Nephron progenitor cell (in vitro differentiated cells): ENCODE measurements at regions not wholly inside any gene's neighbourhood (a gene's known extent, or its start where the extent isn't known, plus 50 kb on each side); places are given as distances from the start of the nearest gene placed in this dataset.

ENCODE experiments used
- DNase-seq: peaks from one replicate; pipeline ENCODE4 v3.0.0; 2021
- H3K27ac Mint-ChIP-seq: 2 replicates; pipeline ENCODE4 v1.8.0; 2021; ENCODE audit warnings: mild to moderate bottlenecking, moderate library complexity, mixed read lengths
- H3K27me3 Mint-ChIP-seq: 2 replicates; pipeline ENCODE4 v1.8.0; 2021; ENCODE audit warnings: mild to moderate bottlenecking, low read depth, mixed read lengths; ENCODE audit not compliant: poor library complexity
- H3K36me3 Mint-ChIP-seq: 2 replicates; pipeline ENCODE4 v1.8.0; 2021; ENCODE audit warnings: low read depth, mixed read lengths
- H3K4me1 Mint-ChIP-seq: 2 replicates; pipeline ENCODE4 v1.8.0; 2021; ENCODE audit warnings: mixed read lengths
- H3K4me3 Mint-ChIP-seq: 2 replicates; pipeline ENCODE4 v1.8.0; 2021; ENCODE audit warnings: mild to moderate bottlenecking, moderate library complexity, mixed read lengths
- H3K9me3 Mint-ChIP-seq: 2 replicates; pipeline ENCODE4 v1.8.0; 2021; ENCODE audit warnings: mild to moderate bottlenecking, moderate library complexity, mixed read lengths
- CTCF ChIP-seq: fragments of 200-600 bp; sonication (generic); IDR thresholded peaks from 2 replicates; pipeline ENCODE4 v1.5.0; 2021; ENCODE audit warnings: antibody characterized with exemption

- Mint-ChIP-seq H3K36me3 (no peaks in the 10 kb centered on the region), H3K27ac (no peak overlapping the region), H3K4me3 (no peak overlapping the region), H3K27me3 (peaks cover 8% of the 10 kb centered on the region), H3K4me1 (peaks cover 53% of the 10 kb centered on the region), H3K9me3 (no peaks in the 10 kb centered on the region)
- no peak for TF ChIP-seq CTCF
- no peak for DNase-seq
Observed at GRCh38 chr22:48258064-48258701, 1495.7 kb downstream of the TBC1D22A start.

- H3K4me3 Mint-ChIP-seq: no peak overlapping the region
- H3K9me3 Mint-ChIP-seq: no peaks in the 10 kb centered on the region
- no peak for DNase-seq
- no peaks in the 10 kb centered on the region for H3K36me3 Mint-ChIP-seq
- H3K4me1 Mint-ChIP-seq: peaks cover 53% of the 10 kb centered on the region
- H3K27ac Mint-ChIP-seq: no peak overlapping the region
- TF ChIP-seq CTCF: no peak
- H3K27me3 Mint-ChIP-seq: peaks cover 8% of the 10 kb centered on the region
Observed at GRCh38 chr22:48257685-48258055, 1495.2 kb downstream of the TBC1D22A start.

- DNase-seq: no peak
- no peak for TF ChIP-seq CTCF
- no peak overlapping the region for H3K27ac Mint-ChIP-seq
- H3K4me3 Mint-ChIP-seq: no peak overlapping the region
- peaks cover 53% of the 10 kb centered on the region for H3K4me1 Mint-ChIP-seq
- H3K9me3 Mint-ChIP-seq: no peaks in the 10 kb centered on the region
- H3K27me3 Mint-ChIP-seq: peaks cover 8% of the 10 kb centered on the region
- H3K36me3 Mint-ChIP-seq: no peaks in the 10 kb centered on the region
Observed at GRCh38 chr22:48256776-48257684, 1494.6 kb downstream of the TBC1D22A start.

- peaks cover 16% of the 10 kb centered on the region for H3K27me3 Mint-ChIP-seq
Observed at GRCh38 chr22:48256041-48256739, 1493.7 kb downstream of the TBC1D22A start.

GRCh38 chr22:48254311-48254873, 1491.9 kb downstream of the TBC1D22A start:
- H3K27ac Mint-ChIP-seq: peak overlapping the region; percentile 82
- H3K4me1 Mint-ChIP-seq: peaks cover 53% of the 10 kb centered on the region
- peak overlapping the region; percentile 39 for H3K4me3 Mint-ChIP-seq
- H3K27me3 Mint-ChIP-seq: peaks cover 25% of the 10 kb centered on the region
- no peaks in the 10 kb centered on the region for H3K36me3 Mint-ChIP-seq
- TF ChIP-seq CTCF: no peak
- no peak for DNase-seq
- no peaks in the 10 kb centered on the region for H3K9me3 Mint-ChIP-seq

More at GRCh38 chr22:48256041-48256739, 1493.7 kb downstream of the TBC1D22A start:
- no peaks in the 10 kb centered on the region for H3K9me3 Mint-ChIP-seq
- no peak for DNase-seq
- no peaks in the 10 kb centered on the region for H3K36me3 Mint-ChIP-seq
- H3K27ac Mint-ChIP-seq: peak overlapping the region; percentile 51
- TF ChIP-seq CTCF: no peak
- H3K4me1 Mint-ChIP-seq: peaks cover 53% of the 10 kb centered on the region
- peak overlapping the region; percentile 40 for H3K4me3 Mint-ChIP-seq
